ENCODE measurements at regions not wholly inside any gene's neighbourhood (a gene's known extent, or its start where the extent isn't known, plus 50 kb on each side); places are given as distances from the start of the nearest gene placed in this dataset.
A peak's percentile ranks its signal among the peaks of the same experiment; 100 is the strongest.

DNA sequence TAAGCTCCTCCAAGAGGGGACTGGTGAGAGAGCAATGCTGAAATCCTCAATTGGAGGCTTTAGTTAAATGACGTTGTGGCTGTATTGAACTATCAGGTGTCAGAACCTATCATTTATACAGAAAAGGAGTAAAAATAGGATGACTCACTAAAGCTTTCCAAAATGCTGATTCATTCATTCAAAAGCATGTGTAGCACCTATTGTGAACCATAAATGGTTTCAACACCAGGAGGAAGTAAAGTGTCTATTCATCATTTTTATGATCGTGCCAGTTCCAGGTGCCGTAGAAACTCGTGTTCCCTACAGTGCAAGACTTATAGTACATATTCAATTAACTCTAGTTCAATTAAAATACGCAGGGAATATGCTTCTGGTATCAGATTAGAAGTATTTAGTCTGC, 66.5 kb upstream of the ARRDC4 start:
- no peak for DNase-seq (ENCODE audit: low spot score)

GRCh38 chr15:97899981-97900380, 60.5 kb upstream of the ARRDC4 start:
- DNase-seq (ENCODE audit: low spot score) = no peak

DNA sequence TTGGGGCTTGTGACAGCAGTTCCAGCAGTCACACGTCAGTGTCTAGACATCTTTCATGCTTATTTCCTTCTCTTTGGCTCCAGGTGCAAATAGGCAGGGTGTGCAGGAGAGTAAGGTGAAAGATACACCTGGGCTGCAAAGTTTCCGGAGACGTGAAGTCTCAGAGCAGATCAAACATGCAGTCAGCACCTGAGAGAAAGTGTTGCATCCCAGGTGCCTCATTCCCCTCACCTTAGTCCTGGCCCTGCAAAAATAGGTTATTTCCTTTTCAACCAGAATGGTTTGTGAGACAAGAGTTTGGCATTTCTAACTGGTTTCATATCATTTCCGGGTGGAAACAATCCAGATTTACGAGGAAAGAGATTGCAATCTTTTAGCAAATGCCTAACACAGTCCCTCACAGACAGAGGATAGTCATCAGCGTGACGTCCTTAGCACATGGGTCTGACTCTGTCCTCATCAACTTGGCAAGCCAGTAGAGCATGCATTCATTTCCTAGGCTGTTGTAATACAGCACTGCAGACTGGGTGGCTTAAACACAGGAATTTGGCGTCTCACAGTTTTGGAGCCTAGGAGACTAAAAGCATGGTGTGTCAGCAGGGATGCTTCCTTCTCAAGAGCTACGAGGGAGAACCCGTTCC, 58.2 kb upstream of the ARRDC4 start:
- DNase-seq (ENCODE audit: low spot score) = no peak

- no peak for DNase-seq (ENCODE audit: low spot score)
Measured at GRCh38 chr15:97903560-97903959, 56.9 kb upstream of the ARRDC4 start.

DNA sequence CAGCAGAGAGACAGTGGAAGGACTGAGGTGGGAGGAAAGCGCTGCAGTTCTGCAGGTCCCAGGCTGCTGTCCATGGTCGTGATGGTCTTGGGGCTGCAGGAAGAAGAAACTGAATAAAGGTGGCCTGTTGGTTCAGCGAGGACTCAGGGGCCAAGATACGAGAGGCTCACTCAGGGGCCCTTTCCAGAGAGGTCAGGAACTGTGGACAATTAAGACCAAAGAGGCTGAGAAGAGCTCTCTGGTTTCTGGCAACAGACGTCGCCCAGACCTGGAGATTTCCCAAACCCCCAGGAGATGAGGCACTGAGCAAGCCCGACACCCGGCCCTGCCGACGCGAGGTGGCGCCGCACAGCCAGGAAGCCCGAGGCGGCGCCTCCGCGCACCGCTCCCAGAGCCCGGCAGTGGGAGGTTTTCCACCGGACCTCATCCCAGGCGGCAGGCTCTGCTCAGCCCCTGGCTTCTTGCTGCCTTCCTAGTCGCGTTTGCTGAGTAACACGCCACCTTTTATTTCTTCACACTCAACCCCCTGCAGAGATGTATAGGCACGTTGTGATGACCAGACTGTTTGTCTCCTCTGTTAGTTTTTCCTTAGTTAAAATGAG, 56.4 kb upstream of the ARRDC4 start:
- no peak for DNase-seq (ENCODE audit: low spot score)

GRCh38 chr15:97909291-97909891, 51.1 kb upstream of the ARRDC4 start:
- peak; percentile 45 for DNase-seq (ENCODE audit: low spot score)
